SK-N-SH (cell line): ENCODE measurements at regions not wholly inside any gene's neighbourhood (a gene's known extent, or its start where the extent isn't known, plus 50 kb on each side); places are given as distances from the start of the nearest gene placed in this dataset.

Source experiments
- CHD2 ChIP-seq: fragments of 150-350 bp; IDR thresholded peaks from 2 replicates; pipeline ENCODE4 v1.6.1; 2018; ENCODE audit warnings: low read length; ENCODE audit not compliant: partially characterized antibody
- EP300 ChIP-seq, 2 experiments: IDR thresholded peaks; 2 replicates each; pipeline versions ENCODE4 v1.4.0 to v1.6.1; 2012; ENCODE audit warnings: borderline replicate concordance in 1 of 2, low read depth in 1 of 2, low read length in 1 of 2
- EZH2phosphoT487 ChIP-seq: fragments of 200-600 bp; sonication (generic); IDR thresholded peaks from 2 replicates; pipeline ENCODE4 v1.6.1; 2017; ENCODE audit warnings: low read depth, mixed run types, mild to moderate bottlenecking, antibody characterized with exemption, moderate library complexity, borderline replicate concordance
- FOXM1 ChIP-seq: IDR thresholded peaks from 2 replicates; pipeline ENCODE4 v1.4.0; 2012; ENCODE audit warnings: low read depth, mild to moderate bottlenecking
- GATA2 ChIP-seq: sonication (generic); formaldehyde crosslinking; IDR thresholded peaks from 2 replicates; pipeline ENCODE4 v1.5.0; 2020; ENCODE audit warnings: mild to moderate bottlenecking, missing genetic modification reagents
- MEF2A ChIP-seq: IDR thresholded peaks from 2 replicates; pipeline ENCODE4 v1.4.0; 2012; ENCODE audit warnings: low read depth, borderline replicate concordance
- MXI1 ChIP-seq: IDR thresholded peaks from 2 replicates; pipeline ENCODE4 v1.6.1; 2012; ENCODE audit warnings: mild to moderate bottlenecking, low read depth, low read length, improper control_type of control experiment
- NFIC ChIP-seq: IDR thresholded peaks from 2 replicates; pipeline ENCODE4 v1.4.0; 2012; ENCODE audit warnings: borderline replicate concordance
- NRF1 ChIP-seq: IDR thresholded peaks from 2 replicates; pipeline ENCODE4 v1.6.1; 2012; ENCODE audit warnings: low read depth, mild to moderate bottlenecking, low read length
- POLR2AphosphoS5 ChIP-seq: IDR thresholded peaks from 2 replicates; pipeline ENCODE4 v1.6.1; 2012; ENCODE audit warnings: low read depth, low read length
- RAD21 ChIP-seq: IDR thresholded peaks from 2 replicates; pipeline ENCODE4 v1.6.1; 2012; ENCODE audit warnings: mild to moderate bottlenecking, low read length
- TF ChIP-seq, protein P1 (sequence below): fragments of 200-600 bp; sonication (generic); IDR thresholded peaks from 2 replicates; pipeline ENCODE4 v1.6.1; 2017; ENCODE audit warnings: antibody characterized with exemption, mild to moderate bottlenecking, moderate library complexity

DNA sequence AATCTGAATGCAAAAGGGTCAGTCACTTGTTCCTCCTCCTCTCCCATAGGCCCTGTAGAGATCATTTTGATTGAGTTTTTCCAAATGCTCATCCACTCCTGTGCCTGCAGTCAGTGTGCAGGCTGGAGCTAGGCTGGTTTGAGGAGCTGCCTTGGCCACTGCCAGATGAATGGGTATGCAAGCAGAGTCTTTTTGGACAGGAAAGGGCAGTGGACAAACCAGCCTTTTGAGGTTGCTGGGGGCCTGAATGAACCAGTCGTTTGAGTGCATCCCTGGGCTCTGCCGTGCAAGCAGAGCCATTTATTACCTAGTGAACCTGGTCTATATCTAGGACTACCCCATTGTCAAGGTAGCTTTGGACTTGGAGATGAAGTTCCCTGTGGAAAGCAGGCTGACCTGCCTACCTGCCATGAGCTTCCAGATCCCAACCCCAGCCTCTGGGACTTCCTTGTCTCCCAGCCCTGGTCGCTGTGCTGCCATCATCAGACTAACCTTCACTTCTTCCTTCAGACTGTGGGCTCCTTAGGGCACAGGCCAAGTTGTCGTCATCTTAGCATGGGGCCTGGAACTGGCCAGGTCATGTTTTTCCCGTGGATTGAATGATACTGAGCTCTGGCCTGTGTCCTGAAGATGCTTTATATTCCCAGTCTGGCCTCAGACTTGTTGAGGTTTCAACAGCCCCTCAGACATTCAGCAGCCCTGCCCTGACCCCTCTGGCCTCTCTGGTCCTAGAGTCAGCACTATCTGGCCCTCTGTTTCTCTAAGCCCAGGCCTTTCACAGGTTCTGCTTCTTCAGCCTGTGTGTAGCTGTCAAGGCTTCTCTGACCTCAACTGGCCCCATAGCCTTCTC, 55.5 kb upstream of the PRR23C start:
- TF ChIP-seq, protein P1, sequence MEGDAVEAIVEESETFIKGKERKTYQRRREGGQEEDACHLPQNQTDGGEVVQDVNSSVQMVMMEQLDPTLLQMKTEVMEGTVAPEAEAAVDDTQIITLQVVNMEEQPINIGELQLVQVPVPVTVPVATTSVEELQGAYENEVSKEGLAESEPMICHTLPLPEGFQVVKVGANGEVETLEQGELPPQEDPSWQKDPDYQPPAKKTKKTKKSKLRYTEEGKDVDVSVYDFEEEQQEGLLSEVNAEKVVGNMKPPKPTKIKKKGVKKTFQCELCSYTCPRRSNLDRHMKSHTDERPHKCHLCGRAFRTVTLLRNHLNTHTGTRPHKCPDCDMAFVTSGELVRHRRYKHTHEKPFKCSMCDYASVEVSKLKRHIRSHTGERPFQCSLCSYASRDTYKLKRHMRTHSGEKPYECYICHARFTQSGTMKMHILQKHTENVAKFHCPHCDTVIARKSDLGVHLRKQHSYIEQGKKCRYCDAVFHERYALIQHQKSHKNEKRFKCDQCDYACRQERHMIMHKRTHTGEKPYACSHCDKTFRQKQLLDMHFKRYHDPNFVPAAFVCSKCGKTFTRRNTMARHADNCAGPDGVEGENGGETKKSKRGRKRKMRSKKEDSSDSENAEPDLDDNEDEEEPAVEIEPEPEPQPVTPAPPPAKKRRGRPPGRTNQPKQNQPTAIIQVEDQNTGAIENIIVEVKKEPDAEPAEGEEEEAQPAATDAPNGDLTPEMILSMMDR = no peak
- TF ChIP-seq RAD21 (no peak), EP300 (IDR thresholded peaks at IDR 0.05; ENCODE audit: borderline replicate concordance in 1 of 2, low read depth in 1 of 2, low read length in 1 of 2) (no peak), NRF1 (no peak), POLR2AphosphoS5 (no peak), EZH2phosphoT487 (no peak), FOXM1 (no peak), NFIC (no peak), CHD2 (no peak), GATA2 (CRISPR knock-in tag) (no peak), MXI1 (no peak), MEF2A (no peak)
